GM12878 (cell line): ENCODE measurements at regions not wholly inside any gene's neighbourhood (a gene's known extent, or its start where the extent isn't known, plus 50 kb on each side); places are given as distances from the start of the nearest gene placed in this dataset.

ENCODE experiments used
- BCLAF1 ChIP-seq: fragments of 450-650 bp; IDR thresholded peaks from 2 replicates; pipeline ENCODE4 v1.6.1; 2017; ENCODE audit warnings: antibody characterized with exemption, mild to moderate bottlenecking, moderate library complexity
- IRF3 ChIP-seq: fragments of 450-650 bp; IDR thresholded peaks from 2 replicates; pipeline ENCODE4 v1.6.1; 2014; ENCODE audit warnings: mild to moderate bottlenecking
- MLLT1 ChIP-seq: fragments of 450-650 bp; IDR thresholded peaks from 2 replicates; pipeline ENCODE4 v1.6.1; 2016; ENCODE audit warnings: mild to moderate bottlenecking
- RFX5 ChIP-seq: IDR thresholded peaks from 2 replicates; pipeline ENCODE4 v1.6.1; 2011; ENCODE audit warnings: low read depth, low read length, improper control_type of control experiment
- SKIL ChIP-seq: fragments of 450-650 bp; IDR thresholded peaks from 2 replicates; pipeline ENCODE4 v1.6.1; 2017; ENCODE audit warnings: mild to moderate bottlenecking, low read depth, inconsistent platforms; ENCODE audit not compliant: poor library complexity, severe bottlenecking
- SMAD1 ChIP-seq: fragments of 450-650 bp; IDR thresholded peaks from 2 replicates; pipeline ENCODE4 v1.6.1; 2018; ENCODE audit warnings: mild to moderate bottlenecking, low read depth; ENCODE audit not compliant: partially characterized antibody
- TARDBP ChIP-seq: IDR thresholded peaks from 2 replicates; pipeline ENCODE4 v1.6.1; 2016; ENCODE audit warnings: borderline replicate concordance
- USF1 ChIP-seq: IDR thresholded peaks from 2 replicates; pipeline ENCODE4 v1.6.1; 2011; ENCODE audit warnings: borderline replicate concordance, low read depth, mild to moderate bottlenecking, moderate library complexity, mixed read lengths, low read length; ENCODE audit not compliant: insufficient read depth; ENCODE audit errors: extremely low read length
- ZNF24 ChIP-seq: fragments of 450-650 bp; IDR thresholded peaks from 2 replicates; pipeline ENCODE4 v1.6.1; 2017; ENCODE audit warnings: antibody characterized with exemption, mild to moderate bottlenecking
- ZNF592 ChIP-seq: fragments of 450-650 bp; IDR thresholded peaks from 2 replicates; pipeline ENCODE4 v1.6.1; 2017; ENCODE audit warnings: mild to moderate bottlenecking, moderate library complexity
- ZSCAN29 ChIP-seq: fragments of 450-650 bp; IDR thresholded peaks from 2 replicates; pipeline ENCODE4 v1.6.1; 2017; ENCODE audit warnings: mild to moderate bottlenecking, moderate library complexity
- ZZZ3 ChIP-seq: IDR thresholded peaks from 2 replicates; pipeline ENCODE4 v1.6.1; 2011; ENCODE audit warnings: low read depth; ENCODE audit not compliant: control insufficient read depth, insufficient read length

- TF ChIP-seq ZNF592 (no peak), ZSCAN29 (no peak), USF1 (no peak), MLLT1 (no peak), ZNF24 (no peak), ZZZ3 (no peak), SMAD1 (no peak), RFX5 (no peak), SKIL (no peak), IRF3 (no peak), BCLAF1 (no peak), TARDBP (no peak)
- TF ChIP-seq, all 136 proteins: peak for 0
These were observed 178.8 kb downstream of the C7orf25 start (continued) for GRCh38 chr7:42733040-42733439.
